Testis (tissue), 2 donors: ENCODE measurements at regions not wholly inside any gene's neighbourhood (a gene's known extent, or its start where the extent isn't known, plus 50 kb on each side); places are given as distances from the start of the nearest gene placed in this dataset.

Source experiments
- CTCF ChIP-seq, 3 experiments: fragments of 450-650 bp in 2 of 3; fragments of 200-600 bp in 1 of 3; sonication (generic) in 1 of 3; IDR thresholded peaks; one replicate each; pipeline ENCODE4 v1.5.1; 2016 to 2019; ENCODE audit warnings: antibody characterized with exemption in 3 of 3, mild to moderate bottlenecking in 2 of 3, moderate library complexity in 1 of 3
- POLR2A ChIP-seq: fragments of 450-650 bp; IDR thresholded peaks from one replicate; pipeline ENCODE4 v1.6.1; 2017; ENCODE audit warnings: antibody characterized with exemption, mild to moderate bottlenecking, moderate library complexity

- TF ChIP-seq CTCF (IDR thresholded peaks at IDR 0.05) (no peak), POLR2A (no peak)
These were observed 473.4 kb downstream of the TBL1XR1 start for GRCh38 chr3:176723758-176724393.
